ENCODE measurements at regions not wholly inside any gene's neighbourhood (a gene's known extent, or its start where the extent isn't known, plus 50 kb on each side); places are given as distances from the start of the nearest gene placed in this dataset.

GRCh38 chr16:51009359-51009758 is 141.7 kb downstream of the SALL1 start:
- TF ChIP-seq EZH2 (IDR thresholded peaks at IDR 0.05; ENCODE audit: borderline replicate concordance, low read depth, low read length, severe bottlenecking) = no peak
- TF ChIP-seq, protein P1, sequence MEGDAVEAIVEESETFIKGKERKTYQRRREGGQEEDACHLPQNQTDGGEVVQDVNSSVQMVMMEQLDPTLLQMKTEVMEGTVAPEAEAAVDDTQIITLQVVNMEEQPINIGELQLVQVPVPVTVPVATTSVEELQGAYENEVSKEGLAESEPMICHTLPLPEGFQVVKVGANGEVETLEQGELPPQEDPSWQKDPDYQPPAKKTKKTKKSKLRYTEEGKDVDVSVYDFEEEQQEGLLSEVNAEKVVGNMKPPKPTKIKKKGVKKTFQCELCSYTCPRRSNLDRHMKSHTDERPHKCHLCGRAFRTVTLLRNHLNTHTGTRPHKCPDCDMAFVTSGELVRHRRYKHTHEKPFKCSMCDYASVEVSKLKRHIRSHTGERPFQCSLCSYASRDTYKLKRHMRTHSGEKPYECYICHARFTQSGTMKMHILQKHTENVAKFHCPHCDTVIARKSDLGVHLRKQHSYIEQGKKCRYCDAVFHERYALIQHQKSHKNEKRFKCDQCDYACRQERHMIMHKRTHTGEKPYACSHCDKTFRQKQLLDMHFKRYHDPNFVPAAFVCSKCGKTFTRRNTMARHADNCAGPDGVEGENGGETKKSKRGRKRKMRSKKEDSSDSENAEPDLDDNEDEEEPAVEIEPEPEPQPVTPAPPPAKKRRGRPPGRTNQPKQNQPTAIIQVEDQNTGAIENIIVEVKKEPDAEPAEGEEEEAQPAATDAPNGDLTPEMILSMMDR (IDR thresholded peaks at IDR 0.05; ENCODE audit: borderline replicate concordance, extremely low read depth, low read length, poor library complexity, severe bottlenecking) = no peak

Measured in DND-41 (cell line).